ENCODE measurements at regions not wholly inside any gene's neighbourhood (a gene's known extent, or its start where the extent isn't known, plus 50 kb on each side); places are given as distances from the start of the nearest gene placed in this dataset.

- TF ChIP-seq CTCF (IDR thresholded peaks at IDR 0.05; ENCODE audit: low read depth, low read length) (no peak), POLR2A (IDR thresholded peaks at IDR 0.05; ENCODE audit: extremely low read depth, insufficient read length) (no peak)
Observed at GRCh38 chr3:118332699-118333098, 701.9 kb downstream of the IGSF11 start.
